Peyer's patch (tissue), 4 donors: ENCODE measurements at regions not wholly inside any gene's neighbourhood (a gene's known extent, or its start where the extent isn't known, plus 50 kb on each side); places are given as distances from the start of the nearest gene placed in this dataset.

Experiments used
- CTCF ChIP-seq, 6 experiments: fragments of 450-650 bp in 4 of 6; fragments of 200-600 bp in 2 of 6; sonication (generic) in 1 of 6; IDR thresholded peaks; one replicate each; pipeline ENCODE4 v1.5.1; 2017 to 2019; ENCODE audit warnings: antibody characterized with exemption in 6 of 6, mild to moderate bottlenecking in 3 of 6, moderate library complexity in 1 of 6
- POLR2A ChIP-seq, 2 donors: fragments of 450-650 bp; IDR thresholded peaks; one replicate each; pipeline ENCODE4 v1.5.1; 2017; ENCODE audit warnings: antibody characterized with exemption in 2 of 2, mild to moderate bottlenecking in 2 of 2, moderate library complexity in 2 of 2

GRCh38 chr2:39948016-39948719 is 169.1 kb upstream of the THUMPD2 start:
- TF ChIP-seq CTCF (IDR thresholded peaks at IDR 0.05) = no peak
- no peak for TF ChIP-seq POLR2A (IDR thresholded peaks at IDR 0.05)
